Ovary (tissue), 3 donors: ENCODE measurements at regions not wholly inside any gene's neighbourhood (a gene's known extent, or its start where the extent isn't known, plus 50 kb on each side); places are given as distances from the start of the nearest gene placed in this dataset.

Experiments used
- POLR2A ChIP-seq: fragments of 450-650 bp; IDR thresholded peaks from one replicate; pipeline ENCODE4 v1.6.1; 2017; ENCODE audit warnings: antibody characterized with exemption, mild to moderate bottlenecking, moderate library complexity
- TF ChIP-seq, protein P1 (sequence below), 3 donors: fragments of 450-650 bp in 2 of 3; fragments of 200-600 bp in 1 of 3; IDR thresholded peaks; one replicate each; pipeline versions ENCODE4 v1.5.1 to v1.8.0; 2016 to 2022; ENCODE audit warnings: antibody characterized with exemption in 3 of 3, mild to moderate bottlenecking in 1 of 3
- donor health status: DM: no; HTN: no; CAD: no.

DNA sequence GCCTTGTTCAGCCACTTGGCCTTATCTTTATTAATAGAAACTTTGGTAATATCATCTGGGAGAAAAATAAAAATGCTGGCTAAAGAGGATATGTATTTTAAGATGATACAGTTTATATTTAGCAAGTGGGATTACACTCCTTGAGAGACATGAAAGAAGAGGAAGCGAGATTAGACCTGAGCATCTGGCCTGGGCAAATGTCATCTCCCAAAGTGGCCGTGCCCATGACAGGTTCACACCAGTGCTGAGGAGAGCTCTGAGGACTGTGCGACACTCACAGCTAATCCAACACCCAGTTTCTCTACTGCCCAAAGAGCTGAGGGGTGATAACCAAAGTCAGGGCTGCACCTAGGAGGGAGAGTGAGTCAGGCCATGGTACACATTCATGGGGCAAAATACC lies 121.7 kb upstream of the DUSP10 start:
- TF ChIP-seq, protein P1, sequence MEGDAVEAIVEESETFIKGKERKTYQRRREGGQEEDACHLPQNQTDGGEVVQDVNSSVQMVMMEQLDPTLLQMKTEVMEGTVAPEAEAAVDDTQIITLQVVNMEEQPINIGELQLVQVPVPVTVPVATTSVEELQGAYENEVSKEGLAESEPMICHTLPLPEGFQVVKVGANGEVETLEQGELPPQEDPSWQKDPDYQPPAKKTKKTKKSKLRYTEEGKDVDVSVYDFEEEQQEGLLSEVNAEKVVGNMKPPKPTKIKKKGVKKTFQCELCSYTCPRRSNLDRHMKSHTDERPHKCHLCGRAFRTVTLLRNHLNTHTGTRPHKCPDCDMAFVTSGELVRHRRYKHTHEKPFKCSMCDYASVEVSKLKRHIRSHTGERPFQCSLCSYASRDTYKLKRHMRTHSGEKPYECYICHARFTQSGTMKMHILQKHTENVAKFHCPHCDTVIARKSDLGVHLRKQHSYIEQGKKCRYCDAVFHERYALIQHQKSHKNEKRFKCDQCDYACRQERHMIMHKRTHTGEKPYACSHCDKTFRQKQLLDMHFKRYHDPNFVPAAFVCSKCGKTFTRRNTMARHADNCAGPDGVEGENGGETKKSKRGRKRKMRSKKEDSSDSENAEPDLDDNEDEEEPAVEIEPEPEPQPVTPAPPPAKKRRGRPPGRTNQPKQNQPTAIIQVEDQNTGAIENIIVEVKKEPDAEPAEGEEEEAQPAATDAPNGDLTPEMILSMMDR (IDR thresholded peaks at IDR 0.05) = no peak
- no peak for TF ChIP-seq POLR2A
